NCI-H128 (cell line): ENCODE measurements at regions not wholly inside any gene's neighbourhood (a gene's known extent, or its start where the extent isn't known, plus 50 kb on each side); places are given as distances from the start of the nearest gene placed in this dataset.

Experiments used
- DNase-seq: peaks from one replicate; lab custom pipeline; 2025; ENCODE audit not compliant: unreplicated experiment; lab: John Stamatoyannopoulos, UW

DNA sequence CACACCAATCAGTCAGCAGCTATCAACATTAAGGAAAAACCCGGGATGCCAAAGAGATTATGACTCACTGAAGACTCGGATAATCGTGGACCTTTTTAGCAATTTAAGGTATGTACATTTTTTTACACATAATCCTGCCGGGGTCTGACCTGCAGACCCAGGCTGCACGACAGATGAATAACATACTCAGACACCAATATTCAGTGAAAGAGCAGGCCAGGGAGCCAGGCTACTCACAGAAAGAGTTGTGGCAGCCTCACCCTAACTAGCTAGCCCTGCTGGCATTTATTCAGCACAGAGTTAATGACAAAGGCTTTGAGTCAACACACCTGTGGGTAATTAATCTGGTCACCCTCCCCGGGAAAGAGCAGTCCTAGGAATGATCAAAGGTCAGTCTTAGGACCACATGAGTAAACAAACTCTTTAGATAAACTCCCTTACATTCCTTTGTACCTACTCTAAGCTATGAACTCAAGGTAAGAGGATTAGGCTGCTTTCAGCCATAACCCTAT is 727.5 kb downstream of the TBL1XR1 start:
- DNase-seq, result no peak

DNA sequence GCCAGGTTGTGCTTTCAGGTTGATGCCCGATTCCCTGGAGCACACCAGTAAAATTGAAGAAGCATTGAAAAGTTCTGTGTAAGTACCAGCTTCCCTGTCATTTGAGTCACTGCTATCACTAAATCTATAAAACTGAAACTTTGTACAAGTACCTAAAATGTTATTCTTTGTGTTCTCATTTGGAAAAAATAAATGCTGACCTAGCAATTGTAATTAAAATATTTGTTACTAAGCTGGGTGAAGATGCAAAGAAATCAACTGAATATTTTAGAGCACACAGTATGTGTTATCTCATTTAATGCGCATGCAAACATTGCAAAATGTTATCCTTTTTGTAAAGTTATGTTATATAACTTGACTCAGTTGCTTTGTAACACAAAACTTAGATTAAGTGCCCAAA is 733.7 kb downstream of the TBL1XR1 start:
- DNase-seq, result no peak

DNA sequence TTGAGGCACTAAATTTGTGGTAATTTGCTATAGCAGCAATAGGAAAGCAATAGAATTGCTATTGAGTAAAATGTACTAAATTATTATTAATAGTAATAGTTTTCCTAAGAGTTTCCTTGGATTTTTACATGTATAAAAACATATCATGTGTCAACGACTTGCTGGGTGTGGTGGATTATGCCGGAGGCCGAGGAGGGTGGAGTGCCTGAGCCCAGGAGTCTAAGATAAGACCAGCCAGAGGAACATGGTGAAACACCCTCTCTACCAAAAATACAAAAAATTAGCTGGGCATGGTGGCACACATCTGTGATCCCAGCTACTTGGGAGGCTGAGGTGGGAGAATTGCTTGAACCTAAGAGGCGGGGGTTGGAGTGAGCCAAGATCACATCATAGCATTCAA is 749.9 kb downstream of the TBL1XR1 start:
- no peak for DNase-seq

DNA sequence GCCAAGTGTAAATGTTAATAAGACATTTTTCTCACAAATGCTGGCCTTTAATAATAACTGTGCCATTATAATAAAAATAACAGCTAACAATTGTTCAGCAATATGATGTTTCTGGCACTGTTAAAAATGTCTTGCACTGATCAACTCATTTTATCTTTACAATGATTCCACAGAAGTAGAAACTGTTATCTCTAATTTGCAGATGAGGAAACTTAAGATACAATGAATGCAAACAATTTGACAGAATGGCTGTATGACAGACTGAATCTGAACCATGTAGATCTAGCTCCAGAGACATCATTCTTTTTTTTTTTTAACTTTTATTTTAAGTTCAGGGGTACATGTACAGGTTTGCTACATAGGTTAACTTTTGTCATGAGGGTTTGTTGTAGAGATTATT is 755.0 kb downstream of the TBL1XR1 start:
- DNase-seq, result no peak

DNA sequence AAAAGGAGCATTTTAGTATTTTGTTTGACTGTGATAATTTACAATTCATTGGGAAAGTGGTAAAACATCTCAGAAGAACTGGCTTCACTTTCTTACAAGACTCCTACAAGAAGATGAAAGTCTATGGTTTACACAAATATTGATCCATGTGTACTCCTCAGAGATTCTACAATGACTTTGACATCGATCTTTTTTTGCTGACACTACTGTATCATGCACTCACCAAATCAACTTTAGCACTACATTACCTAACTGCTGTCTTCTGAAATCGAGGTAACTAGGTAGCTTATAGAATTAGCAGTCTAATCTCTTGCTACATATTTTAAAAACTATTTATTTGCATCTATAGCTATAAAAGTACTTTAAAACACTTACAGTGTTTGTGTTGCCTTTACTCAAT is 757.6 kb downstream of the TBL1XR1 start:
- DNase-seq, result no peak

- DNase-seq, result no peak
Measured at GRCh38 chr3:176431991-176432390, 765.3 kb downstream of the TBL1XR1 start.

DNA sequence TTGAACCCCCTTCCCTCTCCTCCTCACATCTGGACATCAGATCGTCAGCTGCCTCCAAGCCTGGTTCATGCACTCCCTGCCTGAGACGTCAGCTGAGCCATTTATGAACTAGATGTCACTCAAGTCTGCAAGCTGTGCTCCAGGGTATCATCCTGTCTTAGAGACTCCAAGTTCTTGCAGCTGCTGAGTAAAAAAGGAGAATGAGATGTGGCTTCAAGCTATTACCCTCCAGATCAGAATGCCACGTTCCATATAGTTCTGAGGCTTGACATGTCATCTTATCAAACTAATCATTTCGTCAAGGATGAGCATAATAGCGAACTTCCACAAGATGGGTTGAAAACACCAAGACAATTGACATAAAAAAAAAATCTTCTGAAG is 766.3 kb downstream of the TBL1XR1 start:
- DNase-seq, result no peak

- DNase-seq, result no peak
Measured at GRCh38 chr3:176430244-176431037, 766.8 kb downstream of the TBL1XR1 start.

GRCh38 chr3:176428552-176428951 is 768.7 kb downstream of the TBL1XR1 start:
- no peak for DNase-seq

- DNase-seq, result no peak
Measured at GRCh38 chr3:176426371-176426770, 770.9 kb downstream of the TBL1XR1 start.

DNA sequence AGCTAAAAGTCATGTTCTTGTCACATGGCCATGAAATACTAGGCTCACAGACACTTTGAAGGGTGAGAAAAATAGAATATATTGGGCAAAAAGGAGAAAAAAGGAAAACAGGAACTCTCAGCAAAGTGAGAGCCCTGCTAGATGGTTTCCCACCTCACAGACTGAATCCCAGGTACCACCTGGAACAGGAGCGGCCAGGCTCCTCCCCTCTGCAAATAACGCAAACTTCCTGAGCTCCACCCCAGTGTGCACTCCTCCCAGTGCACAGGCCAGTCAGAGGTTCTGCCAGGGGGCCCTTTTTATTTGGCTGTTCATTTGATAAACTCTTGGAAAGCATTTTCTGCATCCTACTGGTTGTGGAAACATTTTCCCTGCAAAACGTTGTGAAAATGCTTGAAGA is 780.4 kb downstream of the TBL1XR1 start:
- DNase-seq, result no peak

DNA sequence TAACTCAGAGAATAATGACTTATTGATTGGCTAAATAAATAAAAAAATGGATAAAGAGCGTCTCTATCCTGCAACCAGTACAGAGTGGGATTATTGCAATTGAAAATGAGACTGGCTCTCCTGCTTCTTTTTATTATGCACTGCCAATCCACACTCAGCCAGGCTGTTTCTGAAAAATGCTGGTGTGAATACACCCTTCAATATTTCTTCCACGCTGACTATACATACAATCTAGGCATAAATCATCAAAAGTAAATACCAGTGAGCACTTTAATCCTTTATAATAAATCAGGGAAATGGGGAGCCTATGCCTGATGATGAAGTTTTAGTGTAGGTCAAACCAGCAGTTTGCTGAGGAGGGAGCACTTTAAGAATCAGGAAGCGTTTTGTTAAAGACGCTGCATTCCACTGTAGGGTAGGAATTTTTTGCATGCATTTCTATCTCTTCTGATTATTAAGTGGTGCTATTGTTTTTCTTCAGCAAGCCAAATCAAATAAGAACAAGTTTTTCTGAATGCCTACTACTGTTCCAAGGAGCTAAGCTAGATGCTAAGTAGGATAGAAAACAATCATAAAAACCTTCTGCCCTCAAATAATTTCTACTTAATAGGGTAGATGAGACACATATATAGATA is 781.5 kb downstream of the TBL1XR1 start:
- no peak for DNase-seq

DNA sequence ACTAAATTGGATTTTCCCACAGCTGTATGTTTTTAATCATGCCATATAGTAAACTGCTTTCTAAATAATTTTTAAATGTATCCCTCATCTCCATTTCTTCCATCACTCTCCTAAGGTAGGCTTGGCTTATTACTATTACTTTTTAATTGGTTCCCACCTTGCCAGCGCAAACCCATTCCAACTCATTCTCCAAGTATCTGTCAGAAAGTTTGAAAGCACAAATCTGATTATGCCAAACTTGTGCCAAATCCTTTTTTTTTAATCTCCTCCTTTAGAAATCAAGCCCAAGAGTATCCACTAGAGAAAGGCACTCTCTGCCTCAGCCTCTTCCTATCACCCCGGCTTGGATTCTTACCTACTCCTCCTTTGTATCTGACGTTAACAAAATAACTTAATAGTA is 784.5 kb downstream of the TBL1XR1 start:
- DNase-seq, result no peak

GRCh38 chr3:176403531-176403930 is 793.8 kb downstream of the TBL1XR1 start:
- no peak for DNase-seq

GRCh38 chr3:176401211-176401610 is 796.1 kb downstream of the TBL1XR1 start:
- no peak for DNase-seq

DNA sequence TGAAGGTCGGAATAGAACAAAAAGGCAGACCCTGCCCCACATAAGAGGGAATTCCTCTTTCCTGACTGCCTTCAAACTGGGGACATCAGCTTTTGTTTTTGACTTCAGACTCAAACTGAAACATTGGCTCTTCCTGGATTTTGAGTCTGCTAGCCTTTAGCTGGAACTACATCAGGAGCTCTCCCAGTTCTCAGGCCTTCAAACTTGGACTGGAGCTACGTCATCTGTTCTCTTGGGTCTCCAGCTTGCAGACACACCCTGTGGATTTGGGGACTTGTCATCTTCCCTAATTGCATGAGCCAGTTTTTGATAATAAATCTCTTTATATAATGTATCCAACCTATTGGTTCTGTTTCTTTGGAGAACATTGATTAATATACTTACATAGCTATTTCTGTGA is 798.1 kb downstream of the TBL1XR1 start:
- DNase-seq, result no peak

- no peak for DNase-seq
Measured at GRCh38 chr3:176395240-176395639, 802.0 kb downstream of the TBL1XR1 start.

DNA sequence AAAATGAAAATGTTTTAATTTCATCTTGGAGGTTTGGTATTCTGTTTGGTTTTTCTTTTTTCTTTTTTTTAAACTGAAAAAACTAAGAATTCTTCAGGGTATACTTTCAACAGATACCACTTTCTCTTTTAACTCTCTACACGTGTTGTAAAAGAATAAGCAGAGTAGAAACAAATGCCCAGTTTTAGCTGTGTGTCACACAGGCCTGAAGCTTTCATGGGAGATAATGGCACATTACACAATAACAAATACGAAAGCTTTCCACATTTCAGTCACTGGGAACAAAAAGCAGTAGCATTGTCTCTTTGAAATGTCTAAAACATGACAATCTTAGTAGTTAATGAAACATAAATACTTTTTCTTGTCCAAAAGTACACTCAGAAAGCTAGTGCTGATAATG is 818.5 kb downstream of the TBL1XR1 start:
- DNase-seq, result no peak

- DNase-seq, result no peak
Measured at GRCh38 chr3:176376531-176376930, 820.8 kb downstream of the TBL1XR1 start.

GRCh38 chr3:176375519-176375918 is 821.8 kb downstream of the TBL1XR1 start:
- DNase-seq, result no peak

DNA sequence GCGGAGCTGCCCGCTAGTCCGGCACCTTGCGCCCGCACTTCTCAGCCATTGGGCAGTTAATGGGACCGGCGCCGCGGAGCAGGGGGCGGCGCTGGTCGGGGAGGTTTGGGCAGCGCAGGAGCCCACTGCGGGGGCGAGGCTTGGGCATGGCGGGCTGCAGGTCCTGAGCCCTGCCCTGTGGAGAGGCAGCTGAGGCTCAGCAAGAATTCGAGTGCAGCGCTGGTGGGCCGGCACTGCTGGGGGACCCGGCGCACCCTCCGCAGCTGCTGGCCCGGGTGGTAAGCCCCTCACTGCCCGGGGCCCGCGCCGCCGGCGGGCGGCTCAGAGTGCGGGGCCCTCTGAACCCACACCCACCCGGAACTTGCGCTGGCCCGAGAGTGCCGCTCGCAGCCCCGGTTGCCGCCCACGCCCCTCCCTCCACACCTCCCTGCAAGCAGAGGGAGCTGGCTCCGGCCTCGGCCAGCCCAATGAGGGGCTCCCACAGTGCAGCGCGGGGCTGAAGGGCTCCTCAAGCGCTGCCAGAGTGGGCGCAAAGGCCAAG is 835.0 kb downstream of the TBL1XR1 start:
- no peak for DNase-seq

GRCh38 chr3:176359211-176359610 is 838.1 kb downstream of the TBL1XR1 start:
- DNase-seq, result no peak
